A673 (cell line): ENCODE measurements at regions not wholly inside any gene's neighbourhood (a gene's known extent, or its start where the extent isn't known, plus 50 kb on each side); places are given as distances from the start of the nearest gene placed in this dataset.

Experiments used
- CTCF ChIP-seq: fragments of 300-800, 200-600 bp; sonication (generic); conservative IDR thresholded peaks from 2 replicates; pipeline ENCODE4 v1.5.1; 2017; ENCODE audit warnings: low read depth, mild to moderate bottlenecking, antibody characterized with exemption, low read length, moderate library complexity, mixed read lengths
- EZH2 ChIP-seq: fragments of 200-600 bp; sonication (generic); IDR thresholded peaks from 2 replicates; pipeline ENCODE4 v1.6.1; 2017; ENCODE audit warnings: borderline replicate concordance, low read depth, mild to moderate bottlenecking, mixed read lengths, antibody characterized with exemption, low read length; ENCODE audit not compliant: poor library complexity, severe bottlenecking

- TF ChIP-seq CTCF: no peak
- no peak for TF ChIP-seq EZH2
These were observed 749.7 kb upstream of the POM121L12 start for GRCh38 chr7:52285689-52286088.
